ENCODE measurements at regions not wholly inside any gene's neighbourhood (a gene's known extent, or its start where the extent isn't known, plus 50 kb on each side); places are given as distances from the start of the nearest gene placed in this dataset.

DNA sequence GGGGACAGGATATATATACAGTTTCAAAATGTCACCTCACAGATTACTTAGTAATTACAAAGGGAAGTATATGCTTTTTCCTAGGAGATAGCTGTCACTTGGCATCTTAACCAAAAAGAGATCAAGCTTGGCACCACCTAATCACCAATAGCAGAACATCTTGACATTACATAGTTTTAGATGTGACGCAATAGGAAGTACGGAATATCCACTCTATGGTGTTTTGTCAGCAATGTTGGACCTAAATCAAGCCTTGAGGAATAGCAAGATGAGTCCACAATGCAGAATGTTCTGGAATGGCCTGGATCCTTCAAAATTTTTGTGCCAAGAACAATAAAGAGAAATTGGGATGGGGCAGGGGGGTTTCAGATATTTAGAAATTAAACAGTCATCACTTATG is 1488.2 kb downstream of the FSTL5 start:
- TF ChIP-seq, protein P1, sequence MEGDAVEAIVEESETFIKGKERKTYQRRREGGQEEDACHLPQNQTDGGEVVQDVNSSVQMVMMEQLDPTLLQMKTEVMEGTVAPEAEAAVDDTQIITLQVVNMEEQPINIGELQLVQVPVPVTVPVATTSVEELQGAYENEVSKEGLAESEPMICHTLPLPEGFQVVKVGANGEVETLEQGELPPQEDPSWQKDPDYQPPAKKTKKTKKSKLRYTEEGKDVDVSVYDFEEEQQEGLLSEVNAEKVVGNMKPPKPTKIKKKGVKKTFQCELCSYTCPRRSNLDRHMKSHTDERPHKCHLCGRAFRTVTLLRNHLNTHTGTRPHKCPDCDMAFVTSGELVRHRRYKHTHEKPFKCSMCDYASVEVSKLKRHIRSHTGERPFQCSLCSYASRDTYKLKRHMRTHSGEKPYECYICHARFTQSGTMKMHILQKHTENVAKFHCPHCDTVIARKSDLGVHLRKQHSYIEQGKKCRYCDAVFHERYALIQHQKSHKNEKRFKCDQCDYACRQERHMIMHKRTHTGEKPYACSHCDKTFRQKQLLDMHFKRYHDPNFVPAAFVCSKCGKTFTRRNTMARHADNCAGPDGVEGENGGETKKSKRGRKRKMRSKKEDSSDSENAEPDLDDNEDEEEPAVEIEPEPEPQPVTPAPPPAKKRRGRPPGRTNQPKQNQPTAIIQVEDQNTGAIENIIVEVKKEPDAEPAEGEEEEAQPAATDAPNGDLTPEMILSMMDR (optimal IDR thresholded peaks at IDR 0.05 in 1 of 3, IDR thresholded peaks at IDR 0.05 in 1 of 3, conservative IDR thresholded peaks at IDR 0.05 in 1 of 3; ENCODE audit: extremely low read depth in 1 of 3, insufficient read depth in 2 of 3, low read length in 3 of 3), result no peak
- no peak for TF ChIP-seq EZH2 (IDR thresholded peaks at IDR 0.05; ENCODE audit: low read length)

Measured in keratinocyte (primary cell).